ENCODE measurements at regions not wholly inside any gene's neighbourhood (a gene's known extent, or its start where the extent isn't known, plus 50 kb on each side); places are given as distances from the start of the nearest gene placed in this dataset.

DNA sequence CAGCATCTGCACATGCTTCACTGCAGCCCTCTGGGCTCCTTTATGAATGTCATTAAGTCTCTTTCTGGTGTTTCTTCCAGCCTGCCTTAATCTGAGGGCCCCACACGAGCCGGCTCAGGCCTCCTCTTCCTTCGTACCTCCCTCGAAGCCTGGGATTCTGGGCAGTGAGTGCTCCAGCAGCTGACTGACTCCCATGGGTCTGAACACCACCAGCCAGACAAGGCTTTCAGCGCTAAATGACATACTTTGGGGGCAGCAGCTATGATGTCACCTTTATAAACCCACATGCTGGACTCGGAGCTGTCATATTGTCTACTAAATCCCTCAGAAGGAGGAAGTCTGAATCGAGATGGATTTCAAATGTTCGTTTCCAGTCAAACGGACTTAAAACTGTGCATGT lies 127.1 kb downstream of the TRIM29 start:
- ChIA-PET POLR2A (interaction anchor here (0.9 kb wide), 1 partner anchor 15 kb away, joined by 3 read pairs; no protein-coding TSS in a partner anchor), CTCF (ENCODE audit: low intra/inter-chr PET ratio) (no interaction called here)
- no peaks in the 10 kb centered on the region for H3K9me3 ChIP-seq (replicated peaks; ENCODE audit: control insufficient read depth, insufficient read depth, low read depth, low read length)
- H4K20me1 ChIP-seq (replicated peaks; ENCODE audit: control insufficient read depth, insufficient read depth, low read length), result peaks cover 6% of the 10 kb centered on the region; the same call in 1 of the 2 replicates
- H3K4me2 ChIP-seq (ENCODE audit: insufficient read depth, low read length), result no peak overlapping the region
- ATAC-seq, result no peak
- in situ Hi-C loops (cut with MboI) (no loop called here), intact Hi-C loops (cut with micrococcal nuclease) (loop anchor here (5.0 kb wide), 1 partner anchor 97 kb away; no protein-coding TSS in a partner anchor)
- peaks cover 0 to 7% of the 10 kb centered on the region in 2 experiments; a peak in 1 of 5 replicates for H3K4me1 ChIP-seq (replicated peaks in 1 of 2; ENCODE audit: control insufficient read depth in 2 of 2, insufficient read depth in 2 of 2, low read length in 2 of 2)
- no TSS peak for BruUV-seq (replicated peaks)
- no peaks in the 10 kb centered on the region for H3K79me2 ChIP-seq (ENCODE audit: control insufficient read depth, insufficient read depth, low read length)
- no peaks in the 10 kb centered on the region for H3K36me3 ChIP-seq (ENCODE audit: control insufficient read depth, insufficient read depth, low read length)
- WGBS (ENCODE audit: insufficient coverage, low coverage, missing lambda C conversion rate), result 0% methylated on average over 9 of the region's 9 CpGs
- no peak overlapping the region for H3K9ac ChIP-seq (ENCODE audit: insufficient read depth in 1 of 2, low read depth in 2 of 2, low read length in 2 of 2)
- no peaks in the 10 kb centered on the region for H3K9me1 ChIP-seq (ENCODE audit: control insufficient read depth, insufficient read depth, low read length)
- H3K27ac ChIP-seq (ENCODE audit: extremely low read depth, low read depth, low read length), result no peak overlapping the region
- H2AFZ ChIP-seq (ENCODE audit: low read depth, low read length), result no peak overlapping the region
- H3K4me3 ChIP-seq, result no peak overlapping the region
- no peak for DNase-seq (ENCODE audit: extremely low read depth in 1 of 4, low spot score in 3 of 4)
- peaks cover 3 to 46% of the 10 kb centered on the region in 2 experiments; a peak in 4 of 5 replicates for H3K27me3 ChIP-seq (ENCODE audit: control insufficient read depth in 2 of 2, insufficient read depth in 2 of 2, low read length in 2 of 2)
- FAIRE-seq, result no peak
- no peak for TF ChIP-seq ZNF583 (CRISPR knock-in tag; IDR thresholded peaks at IDR 0.05)
- TF ChIP-seq KDM4B (IDR thresholded peaks at IDR 0.05; ENCODE audit: borderline replicate concordance in 2 of 2, low read depth in 1 of 2), result no peak
- TF ChIP-seq, protein P1, sequence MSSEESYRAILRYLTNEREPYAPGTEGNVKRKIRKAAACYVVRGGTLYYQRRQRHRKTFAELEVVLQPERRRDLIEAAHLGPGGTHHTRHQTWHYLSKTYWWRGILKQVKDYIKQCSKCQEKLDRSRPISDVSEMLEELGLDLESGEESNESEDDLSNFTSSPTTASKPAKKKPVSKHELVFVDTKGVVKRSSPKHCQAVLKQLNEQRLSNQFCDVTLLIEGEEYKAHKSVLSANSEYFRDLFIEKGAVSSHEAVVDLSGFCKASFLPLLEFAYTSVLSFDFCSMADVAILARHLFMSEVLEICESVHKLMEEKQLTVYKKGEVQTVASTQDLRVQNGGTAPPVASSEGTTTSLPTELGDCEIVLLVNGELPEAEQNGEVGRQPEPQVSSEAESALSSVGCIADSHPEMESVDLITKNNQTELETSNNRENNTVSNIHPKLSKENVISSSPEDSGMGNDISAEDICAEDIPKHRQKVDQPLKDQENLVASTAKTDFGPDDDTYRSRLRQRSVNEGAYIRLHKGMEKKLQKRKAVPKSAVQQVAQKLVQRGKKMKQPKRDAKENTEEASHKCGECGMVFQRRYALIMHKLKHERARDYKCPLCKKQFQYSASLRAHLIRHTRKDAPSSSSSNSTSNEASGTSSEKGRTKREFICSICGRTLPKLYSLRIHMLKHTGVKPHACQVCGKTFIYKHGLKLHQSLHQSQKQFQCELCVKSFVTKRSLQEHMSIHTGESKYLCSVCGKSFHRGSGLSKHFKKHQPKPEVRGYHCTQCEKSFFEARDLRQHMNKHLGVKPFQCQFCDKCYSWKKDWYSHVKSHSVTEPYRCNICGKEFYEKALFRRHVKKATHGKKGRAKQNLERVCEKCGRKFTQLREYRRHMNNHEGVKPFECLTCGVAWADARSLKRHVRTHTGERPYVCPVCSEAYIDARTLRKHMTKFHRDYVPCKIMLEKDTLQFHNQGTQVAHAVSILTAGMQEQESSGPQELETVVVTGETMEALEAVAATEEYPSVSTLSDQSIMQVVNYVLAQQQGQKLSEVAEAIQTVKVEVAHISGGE (CRISPR knock-in tag; IDR thresholded peaks at IDR 0.05), result no peak
- no peak for TF ChIP-seq ILK (tag; IDR thresholded peaks at IDR 0.05; ENCODE audit: borderline replicate concordance, low read depth)
- no peak for TF ChIP-seq EGR1 (conservative IDR thresholded peaks at IDR 0.05)
- no peak for TF ChIP-seq ZSCAN32 (CRISPR knock-in tag; IDR thresholded peaks at IDR 0.05)
- no peak for TF ChIP-seq ZNF324 (CRISPR knock-in tag; IDR thresholded peaks at IDR 0.05)
- TF ChIP-seq SMAD4 (CRISPR knock-in tag; conservative IDR thresholded peaks at IDR 0.05), result no peak
- no peak for TF ChIP-seq ZNF408 (CRISPR knock-in tag; IDR thresholded peaks at IDR 0.05; ENCODE audit: low read depth)
- TF ChIP-seq ZNF445 (CRISPR knock-in tag; IDR thresholded peaks at IDR 0.05; ENCODE audit: low read depth), result no peak
- TF ChIP-seq, protein P2, sequence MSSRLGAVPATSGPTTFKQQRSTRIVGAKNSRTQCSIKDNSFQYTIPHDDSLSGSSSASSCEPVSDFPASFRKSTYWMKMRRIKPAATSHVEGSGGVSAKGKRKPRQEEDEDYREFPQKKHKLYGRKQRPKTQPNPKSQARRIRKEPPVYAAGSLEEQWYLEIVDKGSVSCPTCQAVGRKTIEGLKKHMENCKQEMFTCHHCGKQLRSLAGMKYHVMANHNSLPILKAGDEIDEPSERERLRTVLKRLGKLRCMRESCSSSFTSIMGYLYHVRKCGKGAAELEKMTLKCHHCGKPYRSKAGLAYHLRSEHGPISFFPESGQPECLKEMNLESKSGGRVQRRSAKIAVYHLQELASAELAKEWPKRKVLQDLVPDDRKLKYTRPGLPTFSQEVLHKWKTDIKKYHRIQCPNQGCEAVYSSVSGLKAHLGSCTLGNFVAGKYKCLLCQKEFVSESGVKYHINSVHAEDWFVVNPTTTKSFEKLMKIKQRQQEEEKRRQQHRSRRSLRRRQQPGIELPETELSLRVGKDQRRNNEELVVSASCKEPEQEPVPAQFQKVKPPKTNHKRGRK (tag; IDR thresholded peaks at IDR 0.05), result no peak
- TF ChIP-seq, protein P3, sequence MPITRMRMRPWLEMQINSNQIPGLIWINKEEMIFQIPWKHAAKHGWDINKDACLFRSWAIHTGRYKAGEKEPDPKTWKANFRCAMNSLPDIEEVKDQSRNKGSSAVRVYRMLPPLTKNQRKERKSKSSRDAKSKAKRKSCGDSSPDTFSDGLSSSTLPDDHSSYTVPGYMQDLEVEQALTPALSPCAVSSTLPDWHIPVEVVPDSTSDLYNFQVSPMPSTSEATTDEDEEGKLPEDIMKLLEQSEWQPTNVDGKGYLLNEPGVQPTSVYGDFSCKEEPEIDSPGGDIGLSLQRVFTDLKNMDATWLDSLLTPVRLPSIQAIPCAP (CRISPR knock-in tag; IDR thresholded peaks at IDR 0.05; ENCODE audit: borderline replicate concordance), result no peak
- TF ChIP-seq, protein P4, sequence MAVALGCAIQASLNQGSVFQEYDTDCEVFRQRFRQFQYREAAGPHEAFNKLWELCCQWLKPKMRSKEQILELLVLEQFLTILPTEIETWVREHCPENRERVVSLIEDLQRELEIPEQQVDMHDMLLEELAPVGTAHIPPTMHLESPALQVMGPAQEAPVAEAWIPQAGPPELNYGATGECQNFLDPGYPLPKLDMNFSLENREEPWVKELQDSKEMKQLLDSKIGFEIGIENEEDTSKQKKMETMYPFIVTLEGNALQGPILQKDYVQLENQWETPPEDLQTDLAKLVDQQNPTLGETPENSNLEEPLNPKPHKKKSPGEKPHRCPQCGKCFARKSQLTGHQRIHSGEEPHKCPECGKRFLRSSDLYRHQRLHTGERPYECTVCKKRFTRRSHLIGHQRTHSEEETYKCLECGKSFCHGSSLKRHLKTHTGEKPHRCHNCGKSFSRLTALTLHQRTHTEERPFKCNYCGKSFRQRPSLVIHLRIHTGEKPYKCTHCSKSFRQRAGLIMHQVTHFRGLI (CRISPR knock-in tag; IDR thresholded peaks at IDR 0.05), result no peak

Measured in K562 (cell line).